GM21717 (cell line): ENCODE measurements at regions not wholly inside any gene's neighbourhood (a gene's known extent, or its start where the extent isn't known, plus 50 kb on each side); places are given as distances from the start of the nearest gene placed in this dataset.
"Not testable (repeated sequence)": the region's sequence is repeated elsewhere in the genome, so short reads cannot be mapped to it uniquely, and the experiment has no call there.

ENCODE experiments used
- ATAC-seq: cut with Tn5 transposase; IDR thresholded peaks from one replicate; pipeline ENCODE4 v1.9.1; 2021; ENCODE audit warnings: mild to moderate bottlenecking, moderate library complexity; ENCODE audit not compliant: unreplicated experiment

GRCh38 chr1:172833954-172834353 is 175.1 kb downstream of the FASLG start:
- ATAC-seq = no peak

- ATAC-seq = no peak
Observed at GRCh38 chr1:172834609-172835008, 175.7 kb downstream of the FASLG start.

- ATAC-seq = no peak
Observed at GRCh38 chr1:172835834-172836233, 176.9 kb downstream of the FASLG start.

- ATAC-seq = no peak
Observed at GRCh38 chr1:172837816-172838679, 179.1 kb downstream of the FASLG start.

GRCh38 chr1:172838680-172839313 is 179.9 kb downstream of the FASLG start:
- ATAC-seq = no peak

- not testable (repeated sequence) for ATAC-seq
Observed at GRCh38 chr1:172839639-172840038, 180.7 kb downstream of the FASLG start.

- no peak for ATAC-seq
Observed at GRCh38 chr1:172843444-172843843, 184.5 kb downstream of the FASLG start.

GRCh38 chr1:172845371-172845770 is 186.5 kb downstream of the FASLG start:
- no peak for ATAC-seq

GRCh38 chr1:172845865-172846264 is 187.0 kb downstream of the FASLG start:
- ATAC-seq = no peak

GRCh38 chr1:172847814-172848213 is 188.9 kb downstream of the FASLG start:
- not testable (repeated sequence) for ATAC-seq

- no peak for ATAC-seq
Observed at GRCh38 chr1:172849653-172850052, 190.8 kb downstream of the FASLG start.

- no peak for ATAC-seq
Observed at GRCh38 chr1:172851077-172851476, 192.2 kb downstream of the FASLG start.

GRCh38 chr1:172851856-172852255 is 193.0 kb downstream of the FASLG start:
- no peak for ATAC-seq

- not testable (repeated sequence) for ATAC-seq
Observed at GRCh38 chr1:172855983-172856382, 194.8 kb downstream of the TNFSF18 start.

GRCh38 chr1:172863031-172863430 is 187.7 kb downstream of the TNFSF18 start:
- ATAC-seq = no peak

GRCh38 chr1:172867216-172867818 is 183.4 kb downstream of the TNFSF18 start:
- ATAC-seq = no peak

GRCh38 chr1:172870901-172871606 is 179.7 kb downstream of the TNFSF18 start:
- no peak for ATAC-seq

GRCh38 chr1:172874950-172875349 is 175.8 kb downstream of the TNFSF18 start:
- peak; percentile 61 for ATAC-seq

- no peak for ATAC-seq
Observed at GRCh38 chr1:172875892-172876291, 174.8 kb downstream of the TNFSF18 start.

- ATAC-seq = no peak
Observed at GRCh38 chr1:172882385-172882784, 168.4 kb downstream of the TNFSF18 start.

GRCh38 chr1:172882791-172883386 is 167.9 kb downstream of the TNFSF18 start:
- ATAC-seq = no peak
